GM23338 (cell line): ENCODE measurements at regions not wholly inside any gene's neighbourhood (a gene's known extent, or its start where the extent isn't known, plus 50 kb on each side); places are given as distances from the start of the nearest gene placed in this dataset.

Source experiments
- CREB1 ChIP-seq: fragments of 250-450 bp; sonication (Bioruptor Pico); IDR thresholded peaks from 2 replicates; pipeline ENCODE4 v1.5.0; 2020; ENCODE audit warnings: low read depth, mild to moderate bottlenecking, moderate library complexity
- CTCF ChIP-seq, 2 experiments: fragments of 200-600 bp in 1 of 2; sonication (generic) in 1 of 2; conservative IDR thresholded peaks; 2 replicates each; pipeline versions ENCODE4 v1.5.1 to v1.6.1; 2016 to 2017; ENCODE audit warnings: antibody characterized with exemption in 2 of 2, low read depth in 2 of 2, mild to moderate bottlenecking in 2 of 2, moderate library complexity in 1 of 2
- ETS1 ChIP-seq: IDR thresholded peaks from 2 replicates; pipeline ENCODE4 v1.6.1; 2016; ENCODE audit warnings: antibody characterized with exemption
- EZH2 ChIP-seq: fragments of 200-600 bp; sonication (generic); IDR thresholded peaks from one replicate; pipeline ENCODE4 v1.8.0; 2017; ENCODE audit warnings: antibody characterized with exemption, mild to moderate bottlenecking, low read depth; ENCODE audit not compliant: unreplicated experiment
- EZH2phosphoT487 ChIP-seq: fragments of 200-600 bp; sonication (generic); IDR thresholded peaks from one replicate; pipeline ENCODE4 v1.8.1; 2018; ENCODE audit warnings: antibody characterized with exemption; ENCODE audit not compliant: unreplicated experiment
- JUNB ChIP-seq: IDR thresholded peaks from one replicate; pipeline ENCODE4 v1.6.1; 2016; ENCODE audit warnings: antibody characterized with exemption; ENCODE audit not compliant: unreplicated experiment
- NANOG ChIP-seq: IDR thresholded peaks from 2 replicates; pipeline ENCODE4 v1.6.1; 2016; ENCODE audit warnings: antibody characterized with exemption, borderline replicate concordance
- POLR2AphosphoS5 ChIP-seq: IDR thresholded peaks from 2 replicates; pipeline ENCODE4 v1.6.1; 2016; ENCODE audit warnings: antibody characterized with exemption, low read depth
- REST ChIP-seq: IDR thresholded peaks from one replicate; pipeline ENCODE4 v1.6.1; 2018; ENCODE audit warnings: antibody characterized with exemption; ENCODE audit not compliant: unreplicated experiment
- STAT1 ChIP-seq: IDR thresholded peaks from one replicate; pipeline ENCODE4 v1.6.1; 2016; ENCODE audit warnings: antibody characterized with exemption; ENCODE audit not compliant: unreplicated experiment
- ZNF114 ChIP-seq: fragments of 250-450 bp; sonication (Bioruptor Pico); IDR thresholded peaks from 2 replicates; pipeline ENCODE4 v1.5.0; 2020; ENCODE audit warnings: mild to moderate bottlenecking, moderate library complexity
- ZNF331 ChIP-seq: fragments of 250-450 bp; sonication (Bioruptor Pico); IDR thresholded peaks from 2 replicates; pipeline ENCODE4 v1.5.0; 2020; ENCODE audit warnings: low read depth, mild to moderate bottlenecking, moderate library complexity
- ZNF462 ChIP-seq: fragments of 250-450 bp; sonication (Bioruptor Pico); IDR thresholded peaks from 2 replicates; pipeline ENCODE4 v1.5.0; 2020; ENCODE audit warnings: mild to moderate bottlenecking, moderate library complexity

GRCh38 chr21:14758849-14759248 is 212.7 kb upstream of the SAMSN1 start:
- TF ChIP-seq POLR2AphosphoS5 (no peak), CTCF (conservative IDR thresholded peaks at IDR 0.05; ENCODE audit: low read depth in 2 of 2) (no peak), REST (no peak), EZH2phosphoT487 (no peak), EZH2 (no peak), CREB1 (CRISPR knock-in tag) (no peak), NANOG (no peak), ZNF331 (no peak), STAT1 (no peak), JUNB (no peak), ETS1 (no peak), ZNF114 (CRISPR knock-in tag) (no peak), ZNF462 (no peak)
